ENCODE measurements at regions not wholly inside any gene's neighbourhood (a gene's known extent, or its start where the extent isn't known, plus 50 kb on each side); places are given as distances from the start of the nearest gene placed in this dataset.

DNA sequence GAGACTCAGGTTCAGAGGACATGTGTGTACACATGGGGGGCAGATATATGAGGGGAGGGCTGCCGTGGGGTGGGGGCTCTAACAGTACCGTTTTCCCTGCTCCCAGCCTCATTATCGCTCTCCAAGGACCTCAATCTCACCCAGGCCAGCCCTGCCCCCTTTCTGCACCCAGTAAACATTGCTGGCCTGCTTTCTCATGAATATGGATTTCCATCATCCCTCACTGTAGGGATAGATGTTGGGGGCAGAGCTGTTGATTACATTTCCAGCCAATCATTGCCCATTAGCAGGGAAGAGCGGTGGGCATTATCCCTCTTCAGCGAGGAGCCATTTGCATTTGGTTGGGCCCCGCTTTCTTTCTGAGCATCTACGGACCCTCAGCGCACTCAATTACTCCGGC lies 273.8 kb downstream of the RPS6KC1 start:
- POLR2A ChIA-PET: no interaction called here
- Mint-ChIP-seq H3K4me1 (no peaks in the 10 kb centered on the region), H3K9me3 (peaks cover 2% of the 10 kb centered on the region), H3K36me3 (no peaks in the 10 kb centered on the region), H3K27me3 (peaks cover 1% of the 10 kb centered on the region), H3K27ac (no peak overlapping the region), H3K4me3 (no peak overlapping the region)
- ATAC-seq (ENCODE audit: low read depth) (no peak), DNase-seq (no peak)

DNA sequence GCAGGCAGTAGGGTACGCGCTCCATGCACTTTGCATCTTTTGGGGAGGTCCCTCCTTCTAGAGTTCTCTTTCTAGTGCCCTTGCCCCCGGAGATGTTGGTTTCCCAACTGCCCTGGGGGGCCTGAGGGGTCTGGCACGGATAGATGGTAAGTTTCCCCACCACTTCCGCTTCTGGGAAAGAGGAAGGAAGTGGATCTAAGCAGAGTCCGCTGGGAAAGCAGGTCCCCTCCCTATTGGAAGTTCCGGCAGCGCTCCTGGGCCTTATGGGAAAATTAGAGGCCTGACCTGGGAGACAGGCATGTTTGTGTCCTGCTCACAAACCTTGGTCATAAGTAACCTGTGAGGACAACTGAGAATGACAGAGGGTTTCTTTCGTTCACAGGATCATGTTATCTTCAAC lies 274.4 kb downstream of the RPS6KC1 start:
- POLR2A ChIA-PET: no interaction called here
- Mint-ChIP-seq H3K36me3 (no peaks in the 10 kb centered on the region), H3K27ac (no peak overlapping the region), H3K27me3 (peaks cover 1% of the 10 kb centered on the region), H3K4me1 (no peaks in the 10 kb centered on the region), H3K4me3 (no peak overlapping the region), H3K9me3 (peaks cover 2% of the 10 kb centered on the region)
- DNase-seq (no peak), ATAC-seq (ENCODE audit: low read depth) (no peak)

DNA sequence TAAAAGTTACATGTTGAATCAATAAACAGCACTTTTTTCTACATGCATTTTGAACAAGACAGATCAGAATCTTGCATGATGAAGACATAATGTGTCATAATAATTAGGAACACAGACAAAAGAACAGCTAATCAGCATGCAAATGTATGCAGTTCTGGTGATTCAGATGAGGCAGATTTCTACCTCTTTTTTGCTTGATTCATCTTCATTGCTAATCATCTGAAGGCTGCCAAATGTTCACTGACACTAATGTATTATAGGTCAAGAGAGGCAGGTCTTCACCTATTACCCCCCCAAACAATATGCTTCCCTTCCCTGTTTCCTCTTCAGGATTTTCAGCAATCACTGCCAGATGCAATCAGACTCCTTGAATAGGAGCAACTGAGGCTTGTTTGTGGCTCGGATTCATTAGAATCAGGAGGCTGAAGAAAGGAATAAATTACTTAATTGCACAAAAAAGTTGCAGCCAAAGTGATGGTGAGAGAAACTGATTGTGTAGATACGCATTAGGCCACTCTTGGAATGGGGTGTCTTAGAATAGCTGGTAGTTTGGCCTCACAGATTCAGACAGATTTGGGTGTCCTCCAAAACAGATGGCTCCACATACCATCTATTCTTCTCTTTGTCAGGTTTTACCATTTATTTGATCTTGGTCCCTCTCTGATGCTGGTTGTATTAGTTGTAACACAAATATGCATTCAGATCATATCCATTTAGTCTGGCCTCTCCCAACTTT lies 275.4 kb downstream of the RPS6KC1 start:
- POLR2A ChIA-PET: no interaction called here
- Mint-ChIP-seq H3K27ac (no peak overlapping the region), H3K4me1 (no peaks in the 10 kb centered on the region), H3K9me3 (peaks cover 2% of the 10 kb centered on the region), H3K27me3 (peaks cover 1% of the 10 kb centered on the region), H3K4me3 (no peak overlapping the region), H3K36me3 (no peaks in the 10 kb centered on the region)
- no peak for ATAC-seq (ENCODE audit: low read depth)
- no peak for DNase-seq

DNA sequence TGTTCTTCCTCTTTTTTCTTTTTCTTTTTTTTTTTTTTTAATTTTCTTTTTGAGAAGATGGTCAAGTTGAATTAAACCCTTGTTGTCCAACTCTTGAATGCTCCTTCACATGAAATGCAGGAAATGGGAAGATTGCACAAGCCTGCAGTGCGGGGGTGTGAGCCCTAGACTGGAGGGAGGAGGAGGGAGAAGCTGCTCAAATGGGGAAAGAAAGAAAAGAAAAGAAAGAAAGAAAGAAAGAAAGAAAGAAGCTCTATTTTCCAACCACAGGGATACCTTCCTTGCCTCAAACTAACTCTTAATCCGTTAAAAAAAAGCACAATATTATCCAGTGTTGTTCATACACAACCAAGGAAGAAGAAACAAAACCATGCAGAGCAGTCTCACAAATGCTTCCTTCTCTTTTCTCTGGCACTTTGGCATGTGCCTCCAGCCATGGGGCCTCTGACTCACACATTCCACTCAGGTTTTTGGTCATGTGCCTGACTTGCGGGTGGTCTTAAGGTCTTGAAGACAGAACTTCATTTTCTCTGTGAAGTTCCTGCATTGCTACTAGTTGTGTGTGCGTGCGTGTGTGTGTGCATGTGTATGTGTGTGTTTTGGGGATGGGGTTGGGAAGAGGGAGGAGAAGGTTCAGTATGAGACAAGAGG lies 276.1 kb downstream of the RPS6KC1 start:
- Mint-ChIP-seq H3K27ac (no peak overlapping the region), H3K9me3 (no peaks in the 10 kb centered on the region), H3K36me3 (no peaks in the 10 kb centered on the region), H3K4me3 (no peak overlapping the region), H3K4me1 (no peaks in the 10 kb centered on the region), H3K27me3 (no peaks in the 10 kb centered on the region)
- POLR2A ChIA-PET: no interaction called here
- no peak for ATAC-seq (ENCODE audit: low read depth)
- no peak for DNase-seq

- H3K4me1 Mint-ChIP-seq: no peaks in the 10 kb centered on the region
Observed at GRCh38 chr1:213329406-213330008, 278.5 kb downstream of the RPS6KC1 start.

DNA sequence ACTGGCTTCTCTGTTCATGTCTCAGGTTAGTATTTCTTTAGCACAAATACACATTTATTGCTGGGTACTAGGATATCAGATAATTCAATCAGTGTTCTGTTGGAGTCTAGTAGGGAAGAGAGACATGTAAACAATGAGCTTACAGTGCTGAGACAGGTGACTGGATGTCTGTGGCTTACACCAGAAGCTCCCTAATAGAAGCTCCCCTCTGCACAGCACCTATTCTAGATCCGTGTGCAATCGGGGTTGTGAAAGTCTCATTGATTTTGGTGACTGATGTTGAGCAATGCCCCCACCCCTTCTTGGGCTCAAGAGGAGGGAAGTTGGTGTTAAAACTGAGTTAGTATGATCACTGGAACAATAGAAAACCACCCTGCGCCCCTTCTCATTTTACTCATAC lies 279.2 kb downstream of the RPS6KC1 start:
- no peak overlapping the region for H3K4me3 Mint-ChIP-seq
- H3K27me3 Mint-ChIP-seq: no peaks in the 10 kb centered on the region
- ATAC-seq (ENCODE audit: low read depth) (no peak), DNase-seq (no peak)
- H3K27ac Mint-ChIP-seq: no peak overlapping the region
- POLR2A ChIA-PET: no interaction called here
- H3K4me1 Mint-ChIP-seq: no peaks in the 10 kb centered on the region
- no peaks in the 10 kb centered on the region for H3K36me3 Mint-ChIP-seq
- H3K9me3 Mint-ChIP-seq: no peaks in the 10 kb centered on the region

More at GRCh38 chr1:213329406-213330008, 278.5 kb downstream of the RPS6KC1 start:
- H3K27ac Mint-ChIP-seq: no peak overlapping the region
- no peaks in the 10 kb centered on the region for H3K27me3 Mint-ChIP-seq
- H3K4me3 Mint-ChIP-seq: no peak overlapping the region
- H3K36me3 Mint-ChIP-seq: no peaks in the 10 kb centered on the region
- H3K9me3 Mint-ChIP-seq: no peaks in the 10 kb centered on the region
- ATAC-seq (ENCODE audit: low read depth) (no peak), DNase-seq (no peak)
- POLR2A ChIA-PET: no interaction called here

GRCh38 chr1:213331631-213332175 lies 280.7 kb downstream of the RPS6KC1 start:
- no peaks in the 10 kb centered on the region for H3K27me3 Mint-ChIP-seq
- H3K9me3 Mint-ChIP-seq: no peaks in the 10 kb centered on the region
- no peaks in the 10 kb centered on the region for H3K36me3 Mint-ChIP-seq
- no peaks in the 10 kb centered on the region for H3K4me1 Mint-ChIP-seq
- no peak for DNase-seq
- no peak for ATAC-seq (ENCODE audit: low read depth)
- no peak overlapping the region for H3K4me3 Mint-ChIP-seq
- POLR2A ChIA-PET: no interaction called here
- no peak overlapping the region for H3K27ac Mint-ChIP-seq

GRCh38 chr1:213332491-213332890 lies 281.4 kb downstream of the RPS6KC1 start:
- no peak overlapping the region for H3K27ac Mint-ChIP-seq
- POLR2A ChIA-PET: no interaction called here

DNA sequence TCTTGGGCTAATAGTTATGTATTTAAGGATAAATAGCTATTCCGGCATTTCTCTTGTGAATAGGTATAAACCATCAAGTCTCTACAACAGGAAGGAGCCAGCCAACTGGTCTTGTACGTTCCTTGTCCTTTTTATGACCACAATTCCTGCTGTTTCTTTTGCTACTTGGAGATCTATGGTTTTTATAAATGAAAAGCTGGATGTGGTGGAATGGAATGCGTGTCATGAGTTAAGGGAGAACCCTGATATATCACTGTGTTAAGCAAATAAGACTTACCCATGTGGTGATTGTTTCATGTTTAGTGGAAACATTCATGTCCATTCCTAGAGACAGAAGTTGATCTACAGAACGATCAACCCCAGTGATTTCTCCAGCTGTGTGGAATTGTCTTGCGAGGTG lies 282.1 kb downstream of the RPS6KC1 start:
- POLR2A ChIA-PET: no interaction called here
- ATAC-seq (ENCODE audit: low read depth) (no peak), DNase-seq (no peak)
- H3K27ac Mint-ChIP-seq: no peak overlapping the region
- no peaks in the 10 kb centered on the region for H3K27me3 Mint-ChIP-seq
- no peaks in the 10 kb centered on the region for H3K9me3 Mint-ChIP-seq
- H3K4me1 Mint-ChIP-seq: no peaks in the 10 kb centered on the region
- no peak overlapping the region for H3K4me3 Mint-ChIP-seq
- H3K36me3 Mint-ChIP-seq: no peaks in the 10 kb centered on the region

More at GRCh38 chr1:213332491-213332890, 281.4 kb downstream of the RPS6KC1 start:
- H3K4me3 Mint-ChIP-seq: no peak overlapping the region
- no peaks in the 10 kb centered on the region for H3K4me1 Mint-ChIP-seq
- DNase-seq: no peak
- no peak for ATAC-seq (ENCODE audit: low read depth)
- H3K27me3 Mint-ChIP-seq: no peaks in the 10 kb centered on the region
- no peaks in the 10 kb centered on the region for H3K9me3 Mint-ChIP-seq
- no peaks in the 10 kb centered on the region for H3K36me3 Mint-ChIP-seq

DNA sequence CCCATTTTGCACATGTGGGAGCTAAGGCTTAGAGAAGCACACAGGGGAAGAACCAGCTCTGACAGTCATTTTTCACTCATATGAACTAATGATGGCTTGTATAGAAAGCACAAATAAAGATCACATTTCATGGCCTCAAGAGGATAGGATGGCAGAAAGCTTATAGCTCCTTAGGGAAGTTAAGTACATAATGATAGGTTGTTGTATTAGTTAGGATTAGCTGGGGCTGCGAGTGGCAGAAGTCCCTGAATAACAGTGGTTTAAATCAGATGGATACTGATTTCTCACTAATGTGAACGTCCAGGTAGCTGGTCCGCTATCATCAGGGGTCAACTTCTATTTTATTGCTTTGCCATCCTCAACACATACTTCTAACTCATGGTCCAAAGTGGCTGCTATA lies 284.0 kb downstream of the RPS6KC1 start:
- H3K9me3 Mint-ChIP-seq: no peaks in the 10 kb centered on the region
- H3K27ac Mint-ChIP-seq: no peak overlapping the region
- no peaks in the 10 kb centered on the region for H3K4me1 Mint-ChIP-seq
- H3K4me3 Mint-ChIP-seq: no peak overlapping the region
- no peak for DNase-seq
- no peaks in the 10 kb centered on the region for H3K36me3 Mint-ChIP-seq
- no peaks in the 10 kb centered on the region for H3K27me3 Mint-ChIP-seq
- no peak for ATAC-seq (ENCODE audit: low read depth)
- POLR2A ChIA-PET: no interaction called here

DNA sequence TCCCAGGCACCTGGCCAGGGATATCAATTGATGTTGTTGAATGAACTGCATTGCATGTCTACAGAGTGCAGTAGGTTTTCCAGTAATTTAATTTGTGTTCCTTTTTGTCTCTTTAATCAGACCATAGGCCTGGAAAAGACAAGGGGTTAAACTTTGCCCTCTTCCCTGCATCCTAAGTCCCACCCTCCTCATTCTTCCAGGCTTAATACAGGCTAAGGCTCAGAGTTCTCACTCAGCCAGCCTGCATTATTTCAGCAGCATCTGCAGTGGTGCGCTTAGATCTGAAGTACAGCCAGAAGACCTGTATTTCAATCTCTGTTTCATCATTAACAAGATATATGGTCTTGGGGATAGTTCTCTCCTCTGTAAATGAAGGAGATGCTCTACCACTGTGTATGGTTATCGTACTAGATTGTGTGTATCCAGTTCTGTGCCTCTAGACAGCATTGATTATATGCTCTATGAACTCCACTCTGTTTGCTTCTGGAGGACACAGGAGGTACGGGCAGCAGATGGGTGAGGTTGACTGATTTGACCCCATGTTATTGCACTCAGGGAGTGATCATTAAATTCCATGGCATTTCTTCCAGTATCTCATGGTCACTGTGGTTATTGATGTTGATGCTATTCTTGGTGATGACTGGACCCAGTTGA lies 286.1 kb downstream of the RPS6KC1 start:
- no peaks in the 10 kb centered on the region for H3K27me3 Mint-ChIP-seq
- no peaks in the 10 kb centered on the region for H3K36me3 Mint-ChIP-seq
- H3K4me3 Mint-ChIP-seq: no peak overlapping the region
- POLR2A ChIA-PET: no interaction called here
- DNase-seq (no peak), ATAC-seq (ENCODE audit: low read depth) (no peak)
- no peak overlapping the region for H3K27ac Mint-ChIP-seq
- H3K4me1 Mint-ChIP-seq: no peaks in the 10 kb centered on the region
- no peaks in the 10 kb centered on the region for H3K9me3 Mint-ChIP-seq

GRCh38 chr1:213340593-213340992 lies 289.6 kb downstream of the RPS6KC1 start:
- Mint-ChIP-seq H3K9me3 (no peaks in the 10 kb centered on the region), H3K36me3 (no peaks in the 10 kb centered on the region), H3K27me3 (peaks cover 5% of the 10 kb centered on the region), H3K4me1 (no peaks in the 10 kb centered on the region), H3K4me3 (no peak overlapping the region), H3K27ac (no peak overlapping the region)
- POLR2A ChIA-PET: no interaction called here
- no peak for ATAC-seq (ENCODE audit: low read depth)
- no peak for DNase-seq

DNA sequence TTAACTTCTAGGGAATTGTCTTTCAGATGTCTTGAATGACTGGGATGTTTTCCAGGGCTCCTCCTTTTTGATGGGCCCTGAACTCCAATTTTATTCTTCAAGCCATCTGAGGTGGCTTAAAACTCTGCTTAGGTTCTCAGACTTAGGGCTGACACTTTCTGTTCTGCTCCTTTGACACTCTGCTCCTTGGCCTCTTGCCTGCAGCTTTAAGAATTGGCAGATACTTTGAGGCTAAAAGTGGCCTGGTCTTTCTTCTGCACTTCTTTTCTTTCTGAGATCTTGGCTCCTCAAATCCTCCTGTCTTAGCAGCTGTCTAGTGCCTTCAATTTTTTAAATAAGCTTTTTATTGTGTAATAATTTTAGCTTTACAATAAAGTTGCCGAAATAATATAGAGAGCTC lies 294.6 kb downstream of the RPS6KC1 start:
- Mint-ChIP-seq H3K9me3 (no peaks in the 10 kb centered on the region), H3K27me3 (peaks cover 18% of the 10 kb centered on the region), H3K4me3 (no peak overlapping the region), H3K36me3 (no peaks in the 10 kb centered on the region), H3K4me1 (no peaks in the 10 kb centered on the region), H3K27ac (no peak overlapping the region)
- POLR2A ChIA-PET: no interaction called here
- DNase-seq (no peak), ATAC-seq (ENCODE audit: low read depth) (no peak)
